PC-9 (cell line): ENCODE measurements at regions not wholly inside any gene's neighbourhood (a gene's known extent, or its start where the extent isn't known, plus 50 kb on each side); places are given as distances from the start of the nearest gene placed in this dataset.
"Not testable (repeated sequence)": the region's sequence is repeated elsewhere in the genome, so short reads cannot be mapped to it uniquely, and the experiment has no call there.

Experiments
- BruUV-seq: library from RNA; stranded (reverse); fragments of 400-500 nt; replicated peaks from 2 replicates; lab custom pipeline; 2021; lab: Mats Ljungman, UMichigan
- CTCF ChIA-PET: fragments of 300-600 bp; sonication (Branson Sonifier 250); formaldehyde crosslinking; loops from one replicate; lab custom pipeline; 2022; ENCODE audit warnings: antibody characterized with exemption; lab: Charles Lee
- POLR2A ChIA-PET: fragments of 300-600 bp; sonication (Branson Sonifier 250); formaldehyde crosslinking; loops from one replicate; lab custom pipeline; 2022; ENCODE audit warnings: antibody characterized with exemption; ENCODE audit not compliant: unreplicated experiment; lab: Charles Lee
- DNase-seq, 2 experiments: peaks; one replicate each; pipeline versions ENCODE4 v3.0.0 to v3.0.0-alpha.2; 2015 to 2022; ENCODE audit warnings: mixed read lengths in 1 of 2
- H2AFZ ChIP-seq: fragments of 200-600 bp; sonication (generic); 2 replicates; pipeline ENCODE4 v1.8.1; 2017; ENCODE audit warnings: antibody characterized with exemption
- H3F3A ChIP-seq: fragments of 200-600 bp; sonication (generic); 2 replicates; pipeline ENCODE4 v1.8.1; 2017; ENCODE audit warnings: antibody characterized with exemption, mild to moderate bottlenecking, low read depth; ENCODE audit not compliant: insufficient read depth
- H3K27ac ChIP-seq: fragments of 200-600 bp; sonication (generic); 2 replicates; pipeline ENCODE4 v1.6.1; 2016; ENCODE audit warnings: mixed run types
- H3K27me3 ChIP-seq: fragments of 200-600 bp; sonication (generic); 2 replicates; pipeline ENCODE4 v1.6.1; 2016; ENCODE audit warnings: low read depth, mixed run types; ENCODE audit not compliant: insufficient read depth
- H3K36me3 ChIP-seq: fragments of 200-600 bp; sonication (generic); 2 replicates; pipeline ENCODE4 v1.6.1; 2016; ENCODE audit warnings: low read depth, mixed run types
- H3K4me1 ChIP-seq: fragments of 200-600 bp; sonication (generic); replicated peaks from 2 replicates; pipeline ENCODE4 v1.6.1; 2016; ENCODE audit warnings: mixed run types; ENCODE audit not compliant: insufficient read depth
- H3K4me2 ChIP-seq: fragments of 200-600 bp; sonication (generic); 2 replicates; pipeline ENCODE4 v1.6.1; 2017; ENCODE audit warnings: mixed run types
- H3K4me3 ChIP-seq: fragments of 200-600 bp; sonication (generic); 2 replicates; pipeline ENCODE4 v1.6.1; 2016; ENCODE audit warnings: mixed run types
- H3K79me2 ChIP-seq: fragments of 200-600 bp; sonication (generic); 2 replicates; pipeline ENCODE4 v1.6.1; 2017; ENCODE audit warnings: low read depth, mixed run types
- H3K9me2 ChIP-seq: fragments of 200-600 bp; sonication (generic); 2 replicates; pipeline ENCODE4 v1.8.1; 2017; ENCODE audit warnings: mild to moderate bottlenecking; ENCODE audit not compliant: insufficient read depth
- H3K9me3 ChIP-seq: fragments of 200-600 bp; sonication (generic); 2 replicates; pipeline ENCODE4 v1.8.1; 2016; ENCODE audit warnings: low read depth; ENCODE audit not compliant: insufficient read depth
- H4K20me1 ChIP-seq: fragments of 200-600 bp; sonication (generic); 2 replicates; pipeline ENCODE4 v1.8.1; 2017; ENCODE audit not compliant: insufficient read depth
- CTCF ChIP-seq: fragments of 200-600 bp; sonication (generic); conservative IDR thresholded peaks from 2 replicates; pipeline ENCODE4 v1.6.1; 2017; ENCODE audit warnings: mixed run types, antibody characterized with exemption, mild to moderate bottlenecking, moderate library complexity
- EZH2 ChIP-seq: fragments of 200-600 bp; sonication (generic); IDR thresholded peaks from 2 replicates; pipeline ENCODE4 v1.8.0; 2017; ENCODE audit warnings: antibody characterized with exemption, low read depth
- intact Hi-C: fragments of 100-400 bp; cut with micrococcal nuclease; formaldehyde crosslinking; loops from one replicate; pipeline ENCODE4 v1.10.0; 2022; ENCODE audit not compliant: unreplicated experiment

GRCh38 chr18:26630596-26630995 lies 82.2 kb upstream of the KCTD1 start:
- H3K4me1 ChIP-seq, result no peaks in the 10 kb centered on the region
- no peak for TF ChIP-seq CTCF
- TF ChIP-seq EZH2, result no peak
- H2AFZ ChIP-seq, result no peak overlapping the region
- H3K9me2 ChIP-seq, result no peaks in the 10 kb centered on the region
- intact Hi-C loops, result no loop called here
- no peaks in the 10 kb centered on the region for H3K27me3 ChIP-seq
- H3K27ac ChIP-seq, result no peak overlapping the region
- no TSS peak for BruUV-seq
- H4K20me1 ChIP-seq, result no peaks in the 10 kb centered on the region
- no peak overlapping the region for H3K4me2 ChIP-seq
- H3F3A ChIP-seq, result no peaks in the 10 kb centered on the region
- no peaks in the 10 kb centered on the region for H3K36me3 ChIP-seq
- CTCF ChIA-PET, result no interaction called here
- H3K9me3 ChIP-seq, result no peaks in the 10 kb centered on the region
- no peaks in the 10 kb centered on the region for H3K79me2 ChIP-seq
- H3K4me3 ChIP-seq, result no peak overlapping the region
- POLR2A ChIA-PET, result no interaction called here
- DNase-seq, result no peak

GRCh38 chr18:26628017-26628416 lies 79.7 kb upstream of the KCTD1 start:
- intact Hi-C loops, result no loop called here
- no peaks in the 10 kb centered on the region for H3K27me3 ChIP-seq
- H3K9me2 ChIP-seq, result no peaks in the 10 kb centered on the region
- no peaks in the 10 kb centered on the region for H3K79me2 ChIP-seq
- H3K4me2 ChIP-seq, result no peak overlapping the region
- H3K4me1 ChIP-seq, result no peaks in the 10 kb centered on the region
- ChIA-PET POLR2A (no interaction called here), CTCF (no interaction called here)
- DNase-seq, result no peak
- no peak overlapping the region for H2AFZ ChIP-seq
- no peaks in the 10 kb centered on the region for H3K36me3 ChIP-seq
- H3K4me3 ChIP-seq, result no peak overlapping the region
- H3K27ac ChIP-seq, result no peak overlapping the region
- no peaks in the 10 kb centered on the region for H4K20me1 ChIP-seq
- no TSS peak for BruUV-seq
- H3K9me3 ChIP-seq, result no peaks in the 10 kb centered on the region
- TF ChIP-seq EZH2 (no peak), CTCF (no peak)
- H3F3A ChIP-seq, result no peaks in the 10 kb centered on the region

GRCh38 chr18:26624443-26624842 lies 76.1 kb upstream of the KCTD1 start:
- H2AFZ ChIP-seq, result no peak overlapping the region
- no peak for TF ChIP-seq EZH2
- TF ChIP-seq CTCF, result no peak
- ChIA-PET CTCF (no interaction called here), POLR2A (interaction anchor here (0.7 kb wide), 1 partner anchor 381 kb away, joined by 5 read pairs; no protein-coding TSS in a partner anchor)
- H3K79me2 ChIP-seq, result no peaks in the 10 kb centered on the region
- no peaks in the 10 kb centered on the region for H3F3A ChIP-seq
- intact Hi-C loops, result no loop called here
- BruUV-seq, result no TSS peak
- no peaks in the 10 kb centered on the region for H4K20me1 ChIP-seq
- H3K27ac ChIP-seq, result no peak overlapping the region
- no peaks in the 10 kb centered on the region for H3K27me3 ChIP-seq
- no peak overlapping the region for H3K4me3 ChIP-seq
- no peaks in the 10 kb centered on the region for H3K36me3 ChIP-seq
- no peaks in the 10 kb centered on the region for H3K9me3 ChIP-seq
- H3K4me1 ChIP-seq, result no peaks in the 10 kb centered on the region
- no peak overlapping the region for H3K4me2 ChIP-seq
- DNase-seq, result no peak
- H3K9me2 ChIP-seq, result no peaks in the 10 kb centered on the region

- H3K27ac ChIP-seq, H3K27me3 ChIP-seq, H4K20me1 ChIP-seq, DNase-seq, H3K9me2 ChIP-seq, CTCF ChIA-PET, H3K9me3 ChIP-seq, POLR2A ChIA-PET, H2AFZ ChIP-seq, H3K36me3 ChIP-seq, H3K4me1 ChIP-seq, H3K4me2 ChIP-seq, H3F3A ChIP-seq, intact Hi-C loops, H3K79me2 ChIP-seq, H3K4me3 ChIP-seq, BruUV-seq: not testable (repeated sequence)
Observed at GRCh38 chr18:26623314-26623713, 75.0 kb upstream of the KCTD1 start.
